Esophagus (tissue), 2 donors: ENCODE measurements at regions not wholly inside any gene's neighbourhood (a gene's known extent, or its start where the extent isn't known, plus 50 kb on each side); places are given as distances from the start of the nearest gene placed in this dataset.
A peak's percentile ranks its signal among the peaks of the same experiment; 100 is the strongest.
"Not testable (repeated sequence)": the region's sequence is repeated elsewhere in the genome, so short reads cannot be mapped to it uniquely, and the experiment has no call there.

ENCODE experiments used
- H3K27ac ChIP-seq, 2 donors: one replicate each; pipeline ENCODE4 v1.5.1; 2013; ENCODE audit warnings: low read depth in 2 of 2, mild to moderate bottlenecking in 2 of 2, inconsistent platforms in 1 of 2, low read length in 1 of 2, moderate library complexity in 1 of 2
- H3K27me3 ChIP-seq, 2 donors: one replicate each; pipeline ENCODE4 v1.6.1; 2013; ENCODE audit warnings: low read length in 2 of 2, control low read depth in 1 of 2, mild to moderate bottlenecking in 1 of 2; ENCODE audit not compliant: insufficient read depth in 2 of 2, control insufficient read depth in 1 of 2
- H3K36me3 ChIP-seq, 2 donors: one replicate each; pipeline ENCODE4 v1.6.1; 2013; ENCODE audit warnings: low read length in 1 of 2; ENCODE audit not compliant: control insufficient read depth in 2 of 2, insufficient read depth in 2 of 2
- H3K4me1 ChIP-seq, 2 donors: one replicate each; pipeline ENCODE4 v1.6.1; 2013; ENCODE audit warnings: low read length in 1 of 2; ENCODE audit not compliant: control insufficient read depth in 2 of 2, insufficient read depth in 2 of 2
- H3K4me3 ChIP-seq, 2 donors: one replicate each; pipeline ENCODE4 v1.5.1; 2013; ENCODE audit warnings: low read length in 2 of 2, mild to moderate bottlenecking in 2 of 2, low read depth in 1 of 2, moderate library complexity in 1 of 2
- H3K9me3 ChIP-seq, 2 donors: one replicate each; pipeline ENCODE4 v1.6.1; 2013; ENCODE audit warnings: mild to moderate bottlenecking in 2 of 2, low read depth in 1 of 2, low read length in 1 of 2, moderate library complexity in 1 of 2; ENCODE audit not compliant: control insufficient read depth in 2 of 2, insufficient read depth in 1 of 2
- WGBS, 2 donors: extraction: QIAGEN DNeasy Blood & Tissue Kit; methylation state at CpG; one replicate each; pipeline ENCODE4 v1.1.7; 2013; 5-methylcytosine and 5-hydroxymethylcytosine counted together
- donor health status: healthy with polysubstance abuse.
- donor health status: Bipolar disorder and iron deficiency.

GRCh38 chr14:89743828-89744227 is 210.7 kb downstream of the EFCAB11 start:
- Histone ChIP-seq H3K9me3 (peaks cover 2% of the 10 kb centered on the region in 2 donors), H3K27me3 (no peaks in the 10 kb centered on the region), H3K4me3 (no peak overlapping the region), H3K27ac (no peak overlapping the region), H3K36me3 (no peaks in the 10 kb centered on the region), H3K4me1 (peaks cover 0 to 3% of the 10 kb centered on the region in 2 donors)
- WGBS, 2 donors = 76 to 78% methylated on average over 6 of the region's 6 CpGs

- Histone ChIP-seq H3K4me1 (peaks cover 0 to 3% of the 10 kb centered on the region in 2 donors), H3K27me3 (no peaks in the 10 kb centered on the region), H3K27ac (peak overlapping the region; percentile 7 to 21), H3K4me3 (no peak overlapping the region), H3K9me3 (peaks cover 2% of the 10 kb centered on the region in 2 donors), H3K36me3 (no peaks in the 10 kb centered on the region)
- 46 to 48% methylated on average over 3 of the region's 3 CpGs for WGBS, 2 donors
These were observed 214.3 kb downstream of the EFCAB11 start for GRCh38 chr14:89740241-89740640.

GRCh38 chr14:89736881-89737280 is 217.6 kb downstream of the EFCAB11 start:
- WGBS, 2 donors = 43 to 63% methylated on average over 4 of the region's 4 CpGs
- Histone ChIP-seq H3K4me3 (no peak overlapping the region), H3K27me3 (no peaks in the 10 kb centered on the region), H3K9me3 (no peaks in the 10 kb centered on the region), H3K4me1 (no peaks in the 10 kb centered on the region), H3K36me3 (no peaks in the 10 kb centered on the region), H3K27ac (no peak overlapping the region)

GRCh38 chr14:89731396-89731933 is 223.1 kb downstream of the EFCAB11 start:
- H3K36me3 ChIP-seq = no peaks in the 10 kb centered on the region
- H3K4me3 ChIP-seq = no peak overlapping the region
- whole genome bisulfite sequencing, 2 donors = 89 to 92% methylated on average over 6 of the region's 6 CpGs
- H3K27ac ChIP-seq = no peak overlapping the region
- H3K27me3 ChIP-seq = no peaks in the 10 kb centered on the region
- H3K4me1 ChIP-seq = no peaks in the 10 kb centered on the region
- H3K9me3 ChIP-seq = no peaks in the 10 kb centered on the region

GRCh38 chr14:89730687-89731086 is 223.8 kb downstream of the EFCAB11 start:
- Histone ChIP-seq H3K36me3 (no peaks in the 10 kb centered on the region), H3K27ac (no peak overlapping the region), H3K27me3 (no peaks in the 10 kb centered on the region), H3K9me3 (no peaks in the 10 kb centered on the region), H3K4me1 (no peaks in the 10 kb centered on the region), H3K4me3 (no peak overlapping the region)
- 88 to 89% methylated on average over 5 of the region's 5 CpGs for whole genome bisulfite sequencing, 2 donors

GRCh38 chr14:89728964-89729363 is 225.6 kb downstream of the EFCAB11 start:
- H3K27me3 ChIP-seq = no peaks in the 10 kb centered on the region
- H3K4me1 ChIP-seq = no peaks in the 10 kb centered on the region
- H3K9me3 ChIP-seq = no peaks in the 10 kb centered on the region
- WGBS, 2 donors = 85 to 88% methylated on average over 5 of the region's 5 CpGs
- H3K27ac ChIP-seq = no peak overlapping the region
- no peaks in the 10 kb centered on the region for H3K36me3 ChIP-seq
- H3K4me3 ChIP-seq = no peak overlapping the region

GRCh38 chr14:89726226-89726625 is 228.3 kb downstream of the EFCAB11 start:
- not testable (repeated sequence) for H3K4me1 ChIP-seq, H3K27ac ChIP-seq, H3K36me3 ChIP-seq, H3K4me3 ChIP-seq, H3K9me3 ChIP-seq, H3K27me3 ChIP-seq
- 87 to 90% methylated on average over 6 of the region's 6 CpGs for WGBS, 2 donors

- WGBS, 2 donors = 62 to 63% methylated on average over 8 of the region's 8 CpGs
- Histone ChIP-seq H3K4me3 (no peak overlapping the region), H3K27ac (no peak overlapping the region), H3K36me3 (no peaks in the 10 kb centered on the region), H3K4me1 (peaks cover 2 to 3% of the 10 kb centered on the region in 2 donors), H3K9me3 (no peaks in the 10 kb centered on the region), H3K27me3 (no peaks in the 10 kb centered on the region)
These were observed 229.9 kb downstream of the EFCAB11 start for GRCh38 chr14:89724628-89724960.

GRCh38 chr14:89723930-89724627 is 230.5 kb downstream of the EFCAB11 start:
- Histone ChIP-seq H3K4me3 (no peak overlapping the region), H3K27me3 (no peaks in the 10 kb centered on the region), H3K4me1 (peaks cover 2 to 3% of the 10 kb centered on the region in 2 donors), H3K36me3 (no peaks in the 10 kb centered on the region), H3K9me3 (no peaks in the 10 kb centered on the region), H3K27ac (no peak overlapping the region)
- 53 to 57% methylated on average over 7 of the region's 7 CpGs for WGBS, 2 donors

- H3K27ac ChIP-seq = peak overlapping the region in 1 of 2 donors; percentile 1
- 50 to 54% methylated on average over 6 of the region's 6 CpGs for WGBS, 2 donors
- no peaks in the 10 kb centered on the region for H3K27me3 ChIP-seq
- H3K4me3 ChIP-seq = no peak overlapping the region
- H3K4me1 ChIP-seq = peaks cover 2 to 3% of the 10 kb centered on the region in 2 donors
- no peaks in the 10 kb centered on the region for H3K9me3 ChIP-seq
- no peaks in the 10 kb centered on the region for H3K36me3 ChIP-seq
These were observed 232.6 kb downstream of the EFCAB11 start for GRCh38 chr14:89721956-89722355.
